H4 (cell line): ENCODE measurements at regions not wholly inside any gene's neighbourhood (a gene's known extent, or its start where the extent isn't known, plus 50 kb on each side); places are given as distances from the start of the nearest gene placed in this dataset.
"Not testable (repeated sequence)": the region's sequence is repeated elsewhere in the genome, so short reads cannot be mapped to it uniquely, and the experiment has no call there.

Source experiments
- DNase-seq: peaks from one replicate; pipeline ENCODE4 v3.0.0-alpha.2; 2015; ENCODE audit warnings: low spot score

DNA sequence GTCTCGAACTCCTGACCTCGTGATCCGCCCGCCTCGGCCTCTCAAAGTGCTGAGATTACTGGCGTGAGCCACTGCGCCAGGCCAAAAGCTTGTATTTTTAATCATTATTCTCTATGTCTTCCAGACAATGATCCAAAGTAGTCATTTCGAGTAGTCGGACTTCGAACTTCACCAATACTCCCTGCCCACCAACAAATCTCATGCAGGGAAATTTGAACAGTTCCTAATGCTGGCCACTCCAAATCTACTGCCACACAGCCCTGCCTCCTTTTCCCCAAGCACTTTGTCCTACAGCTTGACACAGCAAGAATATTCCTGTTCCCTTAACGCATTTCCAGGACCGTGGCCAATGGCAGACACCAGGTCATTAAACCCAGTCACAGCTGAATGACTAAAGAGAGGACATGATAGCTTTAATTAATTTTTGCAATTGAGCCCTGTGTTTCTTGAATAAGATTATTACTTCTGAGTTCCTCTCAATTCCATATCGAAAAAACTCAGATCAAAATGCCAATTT is 142.3 kb upstream of the NRP1 start:
- no peak for DNase-seq

DNA sequence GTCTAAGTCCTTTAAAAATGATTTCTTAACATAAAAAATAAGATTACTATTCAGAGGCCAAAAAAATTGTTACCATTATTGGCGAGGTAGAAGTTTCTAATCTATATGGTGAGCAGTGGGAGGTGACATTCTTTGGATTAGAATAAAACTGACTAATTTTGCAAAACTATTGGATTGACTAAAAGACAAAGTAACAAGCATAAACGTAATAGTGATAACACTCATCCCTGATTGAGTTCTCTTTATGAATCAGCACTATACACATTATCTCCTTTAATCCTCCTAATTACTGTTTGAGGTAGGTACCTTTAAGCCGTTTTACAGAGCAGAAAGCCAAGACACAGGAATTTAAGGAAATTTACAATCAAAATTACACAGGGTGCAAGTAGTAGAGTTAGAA is 139.2 kb upstream of the NRP1 start:
- no peak for DNase-seq

DNA sequence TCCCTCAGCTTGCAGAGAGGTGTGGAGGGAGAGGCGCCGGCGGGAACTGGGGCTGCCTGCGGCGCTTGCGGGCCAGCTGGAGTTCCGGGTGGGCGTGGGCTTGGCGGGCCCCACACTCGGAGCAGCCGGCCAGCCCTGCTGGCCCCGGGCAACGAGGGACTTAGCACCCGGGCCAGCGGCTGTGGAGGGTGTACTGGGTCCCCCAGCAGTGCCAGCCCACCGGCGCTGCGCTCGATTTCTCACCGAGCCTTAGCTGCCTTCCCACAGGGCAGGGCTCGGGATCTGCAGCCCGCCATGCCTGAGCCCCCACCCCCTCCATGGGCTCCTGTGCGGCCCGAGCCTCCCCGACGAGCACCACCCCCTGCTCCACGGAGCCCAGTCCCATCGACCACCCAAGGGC is 133.5 kb upstream of the NRP1 start:
- not testable (repeated sequence) for DNase-seq

DNA sequence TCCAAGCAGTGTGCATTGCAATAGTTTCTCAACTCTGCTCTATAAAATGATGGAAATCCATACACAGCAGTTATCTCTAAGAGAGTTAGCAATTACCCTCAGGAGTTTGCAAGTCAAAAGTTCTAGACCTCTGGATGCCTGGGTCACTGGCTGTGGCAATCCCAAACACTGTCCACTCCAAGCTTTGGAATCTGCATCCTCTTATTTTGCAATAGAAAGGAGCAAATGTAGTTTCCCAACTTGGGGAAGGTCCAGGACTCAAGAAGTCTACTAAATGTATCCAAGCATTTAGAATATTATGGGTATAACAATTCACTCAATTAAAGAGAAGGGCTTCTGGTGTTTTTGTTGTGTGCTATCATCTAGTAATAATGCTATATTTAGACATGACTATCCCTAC is 131.3 kb upstream of the NRP1 start:
- DNase-seq: no peak

DNA sequence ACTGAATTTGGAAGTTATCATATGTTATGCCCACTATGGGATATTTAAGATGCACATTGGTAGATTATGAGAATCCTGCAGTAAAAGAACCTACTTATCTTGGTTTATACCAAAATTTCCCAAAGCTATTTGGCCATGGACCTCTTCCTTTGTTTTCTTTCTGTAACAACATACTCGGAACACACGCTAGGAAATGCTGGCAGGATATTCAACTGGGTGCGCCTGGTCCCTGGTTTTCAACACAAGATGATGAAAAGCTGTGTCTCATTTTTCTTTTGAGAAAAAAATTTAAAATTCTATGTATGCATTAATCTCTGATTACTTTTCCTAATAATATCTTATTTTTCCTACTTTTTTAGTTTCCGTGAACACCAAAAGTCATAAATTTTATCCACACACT is 128.5 kb upstream of the NRP1 start:
- DNase-seq: no peak

DNA sequence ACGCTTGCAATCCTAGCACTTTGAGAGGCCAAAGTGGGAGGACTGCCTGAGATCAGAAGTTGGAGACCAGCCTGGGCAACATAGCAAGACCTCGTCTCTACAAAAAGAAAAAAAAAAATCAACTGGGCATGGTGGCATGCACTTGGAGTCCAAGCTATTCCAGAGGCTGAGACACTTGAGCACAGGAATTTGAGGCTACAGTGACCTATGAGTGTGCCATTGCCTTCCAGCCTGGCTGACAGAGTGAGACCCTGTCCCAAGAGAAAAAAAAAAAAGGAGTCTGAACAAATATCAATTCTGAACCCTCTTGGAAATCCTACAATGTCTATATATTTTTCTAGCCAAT is 126.8 kb upstream of the NRP1 start:
- no peak for DNase-seq

DNA sequence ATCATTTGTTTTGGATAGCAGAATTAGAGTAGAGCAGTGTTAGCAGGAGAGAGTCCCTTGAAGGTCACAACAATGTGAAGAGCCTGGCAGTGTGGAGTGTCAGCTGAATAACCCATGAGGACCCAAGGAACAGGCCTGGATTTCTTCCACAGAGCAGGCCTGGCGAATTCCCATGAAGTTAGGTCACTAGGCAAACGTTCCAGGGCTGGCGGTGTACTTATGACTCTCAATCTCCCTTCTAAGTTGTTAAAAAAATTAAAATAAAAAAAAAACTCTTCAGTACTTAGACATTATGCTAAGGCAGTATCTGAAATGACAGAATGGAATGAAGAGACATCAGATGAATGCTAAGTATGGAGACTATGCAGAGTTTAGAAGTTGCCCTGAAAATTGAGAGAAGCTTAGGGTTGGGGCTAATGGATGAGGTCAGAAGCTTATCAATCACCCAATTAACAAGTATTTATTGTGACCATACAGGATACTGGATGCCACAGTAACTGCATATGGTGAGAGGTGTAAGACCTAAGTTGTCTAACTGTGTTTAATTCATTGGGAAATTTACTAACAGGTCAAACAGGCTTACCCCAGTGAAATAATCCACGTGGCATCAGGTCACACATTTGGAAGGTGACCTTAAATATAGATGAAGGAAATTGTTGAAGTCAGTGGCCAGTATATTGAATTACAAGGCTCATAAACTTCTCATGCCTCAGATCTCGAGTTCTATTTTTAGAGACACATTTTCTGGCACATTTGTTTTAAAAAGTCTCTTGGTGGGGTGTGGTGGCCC is 126.2 kb upstream of the NRP1 start:
- DNase-seq: no peak

DNA sequence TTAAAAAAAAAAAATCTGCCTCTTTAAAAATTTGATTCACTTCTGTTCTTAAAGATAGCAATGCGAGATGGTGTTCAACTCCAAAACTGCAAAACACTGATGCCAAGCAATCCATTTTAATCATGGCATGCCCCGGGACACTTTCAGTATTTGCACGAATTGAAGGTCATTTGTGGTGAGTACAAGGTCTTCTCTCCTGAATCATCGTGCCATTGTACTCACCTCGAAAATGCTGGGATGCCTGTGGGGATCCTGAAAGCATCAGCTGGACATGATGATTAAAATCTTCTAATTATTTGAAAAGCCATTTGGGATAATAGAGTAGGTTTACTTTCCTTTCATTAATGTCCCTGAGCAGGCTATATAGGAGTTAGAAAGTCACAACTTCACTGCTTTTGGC is 125.1 kb upstream of the NRP1 start:
- DNase-seq: no peak

DNA sequence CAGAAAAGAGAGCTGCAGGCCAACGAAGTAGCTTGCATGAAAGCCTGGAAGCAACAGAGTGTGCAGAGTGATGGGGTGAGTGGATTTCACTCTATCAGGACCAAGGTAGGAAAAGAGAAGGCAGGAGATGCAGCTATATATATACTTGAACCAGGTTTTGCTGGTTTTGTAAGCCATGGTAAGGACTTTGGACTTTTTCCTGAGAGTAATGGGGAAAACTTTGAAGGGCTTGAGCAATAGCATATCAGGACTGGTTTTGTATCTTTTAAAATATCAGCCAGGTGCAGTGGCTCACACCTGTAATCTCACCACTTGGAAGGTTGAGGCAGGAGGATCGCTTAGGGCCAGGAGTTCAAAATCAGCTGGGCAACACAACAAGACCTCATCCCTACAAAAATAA is 120.6 kb upstream of the NRP1 start:
- DNase-seq: no peak

DNA sequence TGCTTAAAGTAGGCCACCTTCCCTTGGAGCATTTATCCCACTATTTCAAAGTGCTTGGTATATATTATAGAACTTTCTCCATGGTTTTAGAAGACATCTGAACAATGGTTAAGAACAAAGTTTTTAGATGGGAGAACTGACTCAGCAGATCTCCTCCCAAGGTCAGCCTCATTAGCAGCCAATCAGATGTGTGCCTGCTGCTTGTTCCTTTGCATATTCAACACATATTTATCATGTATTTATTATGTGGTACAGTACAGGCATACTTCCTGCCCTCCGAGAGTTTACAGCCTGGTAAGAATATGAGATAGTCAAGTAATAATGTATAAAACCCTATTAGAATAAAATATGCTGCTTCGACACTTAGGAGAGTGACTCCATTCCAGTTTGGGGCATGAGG is 120.1 kb upstream of the NRP1 start:
- DNase-seq: no peak

DNA sequence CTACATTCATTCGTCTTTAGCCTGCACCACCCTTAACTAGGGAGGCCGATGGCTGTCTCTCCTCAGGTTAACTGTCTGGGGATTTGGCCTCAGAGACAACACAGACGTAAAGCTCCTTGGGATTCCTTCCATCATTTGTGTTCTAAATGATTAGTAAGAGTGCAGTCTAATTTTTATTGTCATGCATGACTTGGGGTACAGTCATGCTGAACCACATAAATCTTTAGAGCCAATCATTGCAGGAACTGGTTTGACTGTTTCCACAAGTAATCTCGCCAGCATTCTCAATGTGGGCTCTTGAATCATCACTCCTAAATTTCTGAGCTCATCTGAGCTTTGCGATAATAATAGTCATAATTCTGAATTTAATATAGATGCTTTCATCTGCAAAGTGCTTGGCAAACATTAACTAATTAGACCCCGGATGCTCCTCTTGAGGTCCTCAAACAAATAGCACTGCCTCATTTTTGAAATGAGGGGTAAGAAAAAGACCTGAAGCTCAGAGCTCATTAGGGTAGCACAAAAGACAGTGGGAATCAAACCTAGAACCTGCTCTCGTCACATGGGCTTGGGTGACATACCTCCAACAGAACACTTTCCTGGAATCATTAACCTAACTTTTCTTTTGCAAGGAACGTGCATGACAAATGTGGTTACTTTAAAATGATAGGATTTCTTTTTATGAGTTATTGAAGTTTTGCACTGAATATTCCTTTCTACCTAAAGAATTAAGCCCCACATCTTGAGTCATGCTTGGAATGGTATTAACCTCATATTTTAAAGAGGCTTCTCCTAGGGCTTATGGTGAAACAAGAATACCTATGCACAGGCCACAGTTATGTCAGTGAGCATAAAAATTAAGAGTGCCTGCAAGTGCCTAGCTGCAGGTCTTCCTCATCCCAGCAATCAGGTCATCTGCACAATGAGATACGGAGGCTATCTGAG is 118.9 kb upstream of the NRP1 start:
- DNase-seq: no peak

DNA sequence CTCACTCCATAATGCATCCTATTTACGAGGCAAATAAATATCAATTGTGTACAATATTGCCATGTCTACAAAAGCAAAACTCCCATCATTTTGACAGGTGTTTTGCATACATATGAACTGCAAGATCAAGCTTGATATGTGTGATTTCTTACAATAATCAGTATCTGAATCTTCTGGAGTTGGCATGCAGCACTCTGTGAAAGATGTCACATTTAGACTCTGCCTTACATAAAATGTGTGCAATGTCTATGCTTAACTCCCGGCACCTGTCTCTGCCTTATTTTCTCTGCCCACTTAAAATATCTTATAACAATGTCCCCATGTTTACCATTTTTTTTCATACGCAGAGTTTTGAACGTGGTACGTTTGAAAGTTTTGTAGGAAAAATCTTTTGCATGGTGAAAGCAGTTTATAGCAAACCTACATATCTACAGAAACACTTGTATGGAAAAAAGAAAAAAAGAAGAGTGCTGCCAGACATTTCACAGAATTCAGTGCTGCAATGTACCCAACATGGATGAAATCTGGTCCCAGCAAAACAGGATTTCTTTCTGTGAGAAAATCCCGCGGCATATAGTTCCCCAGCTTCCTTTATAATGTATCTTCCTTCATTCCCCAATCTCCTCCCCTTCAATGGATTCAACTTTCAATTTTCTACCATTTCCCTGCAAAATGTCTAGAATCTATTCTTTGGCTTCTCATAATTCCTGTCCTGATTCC is 114.1 kb upstream of the NRP1 start:
- no peak for DNase-seq

DNA sequence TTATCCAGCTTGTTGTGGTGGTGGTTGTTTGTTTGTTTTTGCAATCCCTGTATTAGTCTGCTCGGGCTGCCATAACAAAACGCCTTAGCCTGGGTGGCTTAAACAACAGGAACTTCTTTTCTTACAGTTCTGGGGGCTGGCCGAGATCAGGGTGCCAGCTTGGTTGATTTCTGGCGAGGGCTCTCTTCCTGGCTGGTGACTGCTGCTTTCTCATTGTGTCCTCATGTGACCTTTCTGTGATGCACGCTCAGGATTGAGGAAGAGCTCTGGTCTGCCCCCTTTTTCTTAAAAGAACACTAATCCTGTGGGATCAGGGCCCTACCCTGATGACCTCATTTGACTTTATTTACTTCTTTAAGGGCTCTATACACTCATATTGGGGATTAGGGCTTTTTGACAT is 107.1 kb upstream of the NRP1 start:
- DNase-seq: peak; percentile 35

DNA sequence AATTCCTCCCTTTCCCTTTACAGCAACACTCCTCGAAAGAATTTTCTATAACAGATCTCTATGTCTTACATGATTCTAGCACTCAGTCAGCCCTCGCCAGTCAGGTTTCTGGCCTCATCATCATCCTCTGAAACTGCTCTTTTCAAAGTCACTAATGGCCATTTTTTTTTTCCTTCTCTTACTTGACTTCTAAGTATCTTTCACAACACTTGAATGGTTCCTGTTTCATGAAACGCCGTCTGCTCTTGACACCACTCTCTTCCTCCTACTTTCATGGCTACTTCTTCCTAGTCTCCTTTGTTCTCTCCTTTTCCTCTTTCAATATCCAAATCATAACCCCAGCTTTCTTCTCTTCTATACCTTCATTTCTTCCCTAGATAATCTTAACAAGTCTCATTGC is 100.5 kb upstream of the NRP1 start:
- DNase-seq: no peak

DNA sequence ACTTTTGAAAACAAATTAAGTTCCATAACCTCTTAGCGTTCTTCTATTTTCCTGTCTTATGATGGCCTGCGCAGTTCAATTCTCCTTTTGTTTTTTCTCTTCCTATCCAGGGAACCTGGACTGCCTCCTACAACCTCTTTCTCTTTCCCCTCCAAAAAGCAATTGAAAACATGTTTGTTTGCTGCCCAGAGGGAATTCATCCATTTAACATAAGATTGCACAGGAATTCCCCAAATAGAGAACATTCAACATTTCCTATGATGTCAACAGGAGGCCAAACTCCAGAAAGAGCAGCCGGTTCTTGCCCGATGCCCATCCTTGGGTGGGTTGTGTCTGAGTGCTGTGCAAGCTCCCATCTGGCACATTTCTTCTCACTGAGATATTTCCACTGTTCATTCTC is 94.2 kb upstream of the NRP1 start:
- no peak for DNase-seq

DNA sequence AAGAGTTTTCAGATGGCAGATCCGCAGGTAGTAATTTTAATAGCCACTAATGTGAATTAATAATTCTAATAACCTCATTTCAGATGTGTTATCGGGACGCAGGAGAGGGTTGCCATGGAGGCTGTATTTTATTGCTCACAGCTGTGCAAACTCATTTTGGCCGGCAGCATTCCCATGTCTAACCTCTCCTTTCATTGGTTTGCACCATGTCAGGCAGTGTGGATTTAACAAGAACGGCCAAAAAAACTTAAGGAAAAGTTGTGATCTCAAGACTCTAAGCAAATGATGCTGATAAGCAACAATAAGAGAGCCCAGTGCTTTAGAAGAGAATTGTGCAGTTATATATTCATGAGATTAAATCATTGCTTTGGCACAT is 88.7 kb upstream of the NRP1 start:
- DNase-seq: no peak

DNA sequence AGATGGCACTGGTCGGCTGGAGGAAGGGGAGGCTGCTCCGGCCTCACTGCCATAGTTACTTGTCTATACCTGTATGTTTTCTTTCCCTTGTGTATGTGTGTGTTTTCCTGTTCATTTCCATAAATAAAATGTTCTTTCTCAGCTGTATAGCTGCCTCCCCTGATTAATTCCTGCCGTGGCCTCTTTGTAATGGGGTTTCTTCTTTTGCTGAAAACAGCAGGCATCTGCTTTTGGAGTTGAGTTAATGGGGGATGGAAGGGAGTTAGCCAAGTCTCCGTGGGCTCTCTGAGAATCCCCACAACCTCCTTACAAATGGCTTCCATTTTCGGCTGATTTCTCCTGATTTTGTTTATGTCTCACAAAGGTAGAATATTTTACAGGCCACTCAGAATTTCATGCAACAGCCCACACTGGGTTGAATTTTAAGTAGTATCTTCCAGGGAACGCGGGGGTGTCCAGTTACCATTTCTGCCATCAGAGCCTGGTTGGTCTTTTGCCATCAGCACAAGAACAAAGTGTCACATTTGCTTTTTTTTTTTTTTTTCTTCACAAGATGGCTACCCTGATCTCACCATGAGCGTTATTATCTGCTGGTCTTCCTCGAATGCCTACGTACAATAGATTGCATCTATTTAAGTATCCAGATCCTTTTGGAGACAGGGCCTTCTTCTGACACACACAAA is 88.1 kb upstream of the NRP1 start:
- no peak for DNase-seq

DNA sequence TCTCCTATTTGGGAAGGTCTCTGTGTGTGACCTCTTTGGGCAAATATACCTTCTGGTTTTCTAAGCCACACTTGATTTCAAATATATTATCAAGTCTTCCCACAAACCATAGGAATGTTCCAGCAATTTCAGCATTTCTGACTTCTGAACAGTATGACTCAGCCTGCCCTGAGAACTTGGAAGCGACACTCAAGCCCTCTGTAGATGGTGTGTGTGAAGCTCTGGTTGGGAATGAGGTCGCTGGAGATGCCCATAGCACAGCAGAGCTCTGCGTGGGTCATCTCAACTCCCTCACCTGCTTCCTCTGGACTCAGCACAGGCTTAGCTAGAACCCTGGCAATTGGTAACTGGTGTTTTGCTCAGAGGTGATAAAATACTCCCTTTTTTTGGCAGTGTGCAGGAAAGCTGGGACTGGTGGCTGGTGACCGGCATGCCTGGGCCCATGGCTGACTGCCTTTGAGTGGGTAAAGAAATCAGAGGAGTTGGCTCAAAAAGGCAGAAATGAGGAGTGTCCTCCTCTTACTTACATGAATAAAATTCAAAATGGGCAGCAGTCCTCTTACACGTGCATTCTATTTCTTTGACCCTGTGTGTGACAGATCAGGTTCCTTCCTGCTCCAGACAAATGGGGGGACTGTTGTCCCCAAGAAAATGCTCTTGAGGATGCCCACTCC is 87.5 kb upstream of the NRP1 start:
- peak; percentile 76 for DNase-seq

DNA sequence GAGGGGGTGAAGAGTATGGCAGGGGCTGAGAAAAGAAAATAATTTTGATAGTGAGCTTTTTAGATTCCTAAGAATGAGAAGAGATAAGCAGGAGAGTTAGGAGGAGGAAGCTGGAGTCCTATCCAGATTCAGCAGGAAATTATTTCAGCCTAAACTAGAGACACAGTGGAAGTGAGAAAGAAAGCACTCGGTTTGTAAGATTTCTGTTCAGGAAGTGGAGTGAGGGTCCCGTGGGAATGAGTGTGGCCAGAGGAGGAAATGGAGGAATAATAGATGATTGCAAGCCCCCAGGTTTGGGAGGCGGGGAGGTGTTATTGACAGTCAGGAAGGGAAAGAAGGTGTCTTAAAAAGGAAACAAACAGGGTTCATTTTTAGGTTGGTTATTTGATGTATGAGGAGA is 84.8 kb upstream of the NRP1 start:
- no peak for DNase-seq

DNA sequence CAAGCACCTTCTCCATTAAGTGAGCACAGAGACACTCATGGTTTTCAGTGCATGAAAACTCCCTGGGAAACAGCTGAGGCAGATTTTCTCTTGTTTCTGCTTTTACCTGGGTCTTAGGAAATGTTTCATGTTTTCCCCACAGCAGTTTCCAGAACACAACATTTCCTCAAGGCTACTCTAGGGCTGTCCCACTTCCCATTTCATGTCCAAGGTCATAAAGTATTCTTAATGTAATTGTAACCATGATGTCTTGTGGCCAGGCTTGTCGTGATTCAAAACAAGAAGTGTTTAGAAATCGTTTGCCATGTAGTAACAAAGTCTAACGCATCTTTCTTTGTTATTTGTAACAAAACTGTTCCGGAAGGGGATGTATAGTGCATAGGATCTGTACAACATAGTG is 83.8 kb upstream of the NRP1 start:
- no peak for DNase-seq

DNA sequence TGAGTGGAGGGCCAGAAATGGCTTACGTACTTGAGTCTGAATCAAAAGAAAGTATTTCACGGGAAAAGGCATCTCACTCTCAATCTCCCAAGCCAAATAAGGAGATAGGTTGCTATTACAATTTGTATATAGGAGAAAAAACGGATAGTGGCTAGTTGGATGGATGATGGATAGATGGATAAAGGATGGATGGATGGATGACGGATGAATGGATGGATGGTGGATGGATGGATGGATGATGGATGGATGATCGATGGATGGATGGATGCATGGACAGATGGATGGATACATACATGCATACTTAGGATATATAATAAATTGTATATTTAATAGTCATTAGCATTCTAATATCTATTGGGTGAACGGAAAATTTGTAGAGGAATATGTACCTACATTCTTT is 82.2 kb upstream of the NRP1 start:
- DNase-seq: no peak
